Uterus (tissue), 3 donors: ENCODE measurements at regions not wholly inside any gene's neighbourhood (a gene's known extent, or its start where the extent isn't known, plus 50 kb on each side); places are given as distances from the start of the nearest gene placed in this dataset.

ENCODE experiments used
- DNase-seq, 2 donors: peaks; one replicate each; pipeline ENCODE4 v3.0.0-alpha.2; 2019 to 2020
- H3K27ac ChIP-seq, 2 donors: fragments of 200-600 bp; sonication (generic); 1 replicate in 1 of 2; 2 replicates in 1 of 2; pipeline ENCODE4 v1.5.1; 2016 to 2018
- H3K27me3 ChIP-seq, 2 donors: fragments of 200-600 bp; sonication (generic); one replicate each; pipeline ENCODE4 v1.5.1; 2018 to 2019; ENCODE audit warnings: control low read depth in 1 of 2
- H3K36me3 ChIP-seq, 2 donors: fragments of 200-600 bp; sonication (generic); one replicate each; pipeline ENCODE4 v1.5.1; 2019; ENCODE audit warnings: control low read depth in 1 of 2
- H3K4me1 ChIP-seq, 2 donors: fragments of 200-600 bp; sonication (generic); one replicate each; pipeline ENCODE4 v1.5.1; 2018 to 2019; ENCODE audit warnings: control low read depth in 1 of 2
- H3K4me3 ChIP-seq, 2 donors: fragments of 200-600 bp; sonication (generic); 1 replicate in 1 of 2; 2 replicates in 1 of 2; pipeline ENCODE4 v1.5.1; 2018 to 2019; ENCODE audit warnings: mild to moderate bottlenecking in 1 of 2
- H3K9me3 ChIP-seq, 2 donors: fragments of 200-600 bp; sonication (generic); one replicate each; pipeline ENCODE4 v1.5.1; 2019; ENCODE audit warnings: control low read depth in 1 of 2
- CTCF ChIP-seq, 4 experiments: fragments of 200-600 bp in 2 of 4; fragments of 450-650 bp in 2 of 4; sonication (generic) in 2 of 4; IDR thresholded peaks; one replicate each; pipeline ENCODE4 v1.5.1; 2016 to 2019; ENCODE audit warnings: antibody characterized with exemption in 4 of 4, mild to moderate bottlenecking in 2 of 4, moderate library complexity in 1 of 4
- POLR2A ChIP-seq, 2 donors: fragments of 450-650 bp; IDR thresholded peaks; one replicate each; pipeline ENCODE4 v1.6.1; 2016; ENCODE audit warnings: antibody characterized with exemption in 2 of 2, mild to moderate bottlenecking in 1 of 2, moderate library complexity in 1 of 2
- intact Hi-C: fragments of 100-400 bp; cut with DNase I; formaldehyde crosslinking; loops from one replicate; pipeline ENCODE4 v1.15.1; 2023; ENCODE audit warnings: low total_unique reads
- donor health status: DM: yes; HTN: yes; CAD: no.

- no peaks in the 10 kb centered on the region for H3K36me3 ChIP-seq
- no peaks in the 10 kb centered on the region for H3K9me3 ChIP-seq
- H3K27me3 ChIP-seq, result no peaks in the 10 kb centered on the region
- intact Hi-C loops, result no loop called here
- H3K27ac ChIP-seq, result no peak overlapping the region
- no peaks in the 10 kb centered on the region for H3K4me1 ChIP-seq
- TF ChIP-seq POLR2A (IDR thresholded peaks at IDR 0.05) (no peak), CTCF (IDR thresholded peaks at IDR 0.05) (no peak)
- DNase-seq, result no peak
- no peak overlapping the region for H3K4me3 ChIP-seq
Measured at GRCh38 chr4:181146051-181146450, 1097.2 kb upstream of the TENM3 start.

- no peak for TF ChIP-seq CTCF (IDR thresholded peaks at IDR 0.05)
- no peak for TF ChIP-seq POLR2A (IDR thresholded peaks at IDR 0.05)
- Histone ChIP-seq H3K4me1 (no peaks in the 10 kb centered on the region), H3K27me3 (no peaks in the 10 kb centered on the region), H3K4me3 (no peak overlapping the region), H3K36me3 (no peaks in the 10 kb centered on the region), H3K27ac (no peak overlapping the region), H3K9me3 (no peaks in the 10 kb centered on the region)
- no peak for DNase-seq
- intact Hi-C loops, result no loop called here
Measured at GRCh38 chr4:181147416-181147951, 1095.7 kb upstream of the TENM3 start.

DNA sequence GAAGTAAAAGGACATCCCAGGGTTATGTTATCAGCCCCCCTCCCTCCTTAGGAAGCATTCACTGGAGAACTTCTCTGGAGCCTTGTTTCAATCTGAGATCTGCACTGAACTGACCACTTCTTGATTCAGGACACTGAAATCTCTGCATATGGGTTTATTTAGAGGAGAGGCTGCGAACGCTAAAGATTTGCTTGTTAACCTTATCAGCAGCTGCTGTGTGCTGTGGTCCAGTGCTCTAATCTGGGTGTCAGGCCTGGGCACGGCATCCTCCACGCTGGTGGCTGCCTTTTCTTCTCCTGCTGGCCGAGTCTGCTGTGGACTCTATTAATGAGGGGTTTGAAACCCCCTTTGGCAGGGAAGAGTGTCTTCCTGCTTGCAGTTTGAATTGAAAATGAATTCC, 1094.7 kb upstream of the TENM3 start:
- no peaks in the 10 kb centered on the region for H3K4me1 ChIP-seq
- H3K4me3 ChIP-seq, result no peak overlapping the region
- no peaks in the 10 kb centered on the region for H3K36me3 ChIP-seq
- TF ChIP-seq CTCF (IDR thresholded peaks at IDR 0.05) (no peak), POLR2A (IDR thresholded peaks at IDR 0.05) (no peak)
- no peaks in the 10 kb centered on the region for H3K9me3 ChIP-seq
- no peak for DNase-seq
- no peak overlapping the region for H3K27ac ChIP-seq
- intact Hi-C loops, result no loop called here
- H3K27me3 ChIP-seq, result no peaks in the 10 kb centered on the region

GRCh38 chr4:181150191-181150590, 1093.0 kb upstream of the TENM3 start:
- Histone ChIP-seq H3K4me3 (no peak overlapping the region), H3K27me3 (no peaks in the 10 kb centered on the region), H3K9me3 (no peaks in the 10 kb centered on the region), H3K4me1 (no peaks in the 10 kb centered on the region), H3K36me3 (no peaks in the 10 kb centered on the region), H3K27ac (no peak overlapping the region)
- TF ChIP-seq POLR2A (IDR thresholded peaks at IDR 0.05) (no peak), CTCF (IDR thresholded peaks at IDR 0.05) (no peak)
- no peak for DNase-seq
- intact Hi-C loops, result no loop called here

DNA sequence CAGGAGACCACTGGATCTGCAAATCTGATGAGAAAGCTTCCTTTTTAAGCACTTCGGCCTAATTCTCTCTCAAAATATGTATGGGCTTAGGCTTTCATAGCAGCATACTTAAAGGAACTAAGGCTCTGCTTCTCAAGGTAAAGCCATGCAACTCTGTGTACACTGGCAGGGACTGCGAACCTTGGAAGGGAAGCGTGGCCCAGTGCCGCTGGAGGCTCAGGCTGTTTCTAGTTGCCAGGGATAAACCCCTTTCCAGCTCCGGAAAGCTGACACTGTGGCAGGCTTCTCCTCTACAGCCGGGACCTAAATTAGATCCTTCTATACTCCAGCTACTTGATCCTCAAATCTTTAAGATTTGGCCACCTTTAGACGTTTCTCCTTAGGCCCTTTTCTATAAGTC, 1091.3 kb upstream of the TENM3 start:
- Histone ChIP-seq H3K4me3 (no peak overlapping the region), H3K9me3 (no peaks in the 10 kb centered on the region), H3K27me3 (no peaks in the 10 kb centered on the region), H3K27ac (no peak overlapping the region), H3K4me1 (no peaks in the 10 kb centered on the region), H3K36me3 (no peaks in the 10 kb centered on the region)
- intact Hi-C loops, result no loop called here
- TF ChIP-seq POLR2A (IDR thresholded peaks at IDR 0.05), result no peak
- no peak for TF ChIP-seq CTCF (IDR thresholded peaks at IDR 0.05)
- DNase-seq, result no peak
